SK-N-SH treated with all-trans-retinoic acid at 6 μM for 48 hours (cell line): ENCODE measurements at regions not wholly inside any gene's neighbourhood (a gene's known extent, or its start where the extent isn't known, plus 50 kb on each side); places are given as distances from the start of the nearest gene placed in this dataset.

Source experiments
- ATAC-seq: fragments of 200-7000 bp; cut with Tn5 transposase; 3 replicates; pipeline ENCODE4 v1.9.1; 2020; ENCODE audit warnings: mild to moderate bottlenecking, moderate library complexity
- ARNTL ChIP-seq: fragments of 450-650 bp; formaldehyde crosslinking; IDR thresholded peaks from 2 replicates; pipeline ENCODE4 v1.5.0; 2020; ENCODE audit warnings: low read depth, mild to moderate bottlenecking, moderate library complexity, borderline replicate concordance
- BACH2 ChIP-seq: fragments of 250-450 bp; sonication (Bioruptor Pico); IDR thresholded peaks from 2 replicates; pipeline ENCODE4 v1.9.0; 2021; ENCODE audit warnings: mild to moderate bottlenecking, borderline replicate concordance
- CREB5 ChIP-seq: fragments of 250-450 bp; sonication (Bioruptor Pico); IDR thresholded peaks from 2 replicates; pipeline ENCODE4 v1.5.1; 2020; ENCODE audit warnings: low read depth, mild to moderate bottlenecking, moderate library complexity
- CSRNP3 ChIP-seq: fragments of 250-450 bp; sonication (Bioruptor Pico); IDR thresholded peaks from 2 replicates; pipeline ENCODE4 v1.5.1; 2021; ENCODE audit warnings: mild to moderate bottlenecking, moderate library complexity
- ESRRG ChIP-seq: fragments of 250-450 bp; sonication (Bioruptor Pico); IDR thresholded peaks from 2 replicates; pipeline ENCODE4 v1.6.1; 2021; ENCODE audit warnings: mild to moderate bottlenecking
- PATZ1 ChIP-seq: fragments of 250-450 bp; sonication (Bioruptor Pico); IDR thresholded peaks from 2 replicates; pipeline ENCODE4 v1.8.0; 2020; ENCODE audit warnings: mild to moderate bottlenecking, moderate library complexity, borderline replicate concordance
- POU6F1 ChIP-seq: fragments of 250-450 bp; sonication (Bioruptor Pico); IDR thresholded peaks from 2 replicates; pipeline ENCODE4 v1.8.0; 2021; ENCODE audit warnings: low read depth, mild to moderate bottlenecking, moderate library complexity, borderline replicate concordance
- PPARA ChIP-seq: fragments of 250-450 bp; sonication (Bioruptor Pico); IDR thresholded peaks from 2 replicates; pipeline ENCODE4 v1.5.0; 2020; ENCODE audit warnings: mild to moderate bottlenecking, borderline replicate concordance
- RARB ChIP-seq: fragments of 250-450 bp; sonication (Bioruptor Pico); IDR thresholded peaks from 2 replicates; pipeline ENCODE4 v1.8.0; 2021; ENCODE audit warnings: mild to moderate bottlenecking, moderate library complexity
- SNAI2 ChIP-seq: fragments of 250-450 bp; sonication (Bioruptor Pico); IDR thresholded peaks from 2 replicates; pipeline ENCODE4 v1.5.0; 2020; ENCODE audit warnings: mild to moderate bottlenecking, moderate library complexity
- TCF4 ChIP-seq: fragments of 250-450 bp; sonication (Bioruptor Pico); IDR thresholded peaks from 2 replicates; pipeline ENCODE4 v1.8.0; 2021; ENCODE audit warnings: mild to moderate bottlenecking, moderate library complexity, borderline replicate concordance
- TOX ChIP-seq: fragments of 250-450 bp; sonication (Bioruptor Pico); IDR thresholded peaks from 2 replicates; pipeline ENCODE4 v1.8.0; 2021; ENCODE audit warnings: mild to moderate bottlenecking, moderate library complexity, borderline replicate concordance
- ZC3H10 ChIP-seq: fragments of 250-450 bp; sonication (Bioruptor Pico); IDR thresholded peaks from 2 replicates; pipeline ENCODE4 v1.5.1; 2021; ENCODE audit warnings: mild to moderate bottlenecking, moderate library complexity
- ZFP3 ChIP-seq: fragments of 250-450 bp; sonication (Bioruptor Pico); IDR thresholded peaks from 2 replicates; pipeline ENCODE4 v1.5.0; 2020; ENCODE audit warnings: mild to moderate bottlenecking, moderate library complexity
- ZFP30 ChIP-seq: fragments of 450-650 bp; formaldehyde crosslinking; IDR thresholded peaks from 2 replicates; pipeline ENCODE4 v1.5.0; 2022; ENCODE audit warnings: mild to moderate bottlenecking, moderate library complexity
- ZNF565 ChIP-seq: fragments of 450-650 bp; formaldehyde crosslinking; conservative IDR thresholded peaks from 2 replicates; pipeline ENCODE4 v1.5.0; 2020; ENCODE audit warnings: low read depth, mild to moderate bottlenecking, moderate library complexity
- ZNF70 ChIP-seq: fragments of 450-650 bp; formaldehyde crosslinking; IDR thresholded peaks from 2 replicates; pipeline ENCODE4 v1.5.0; 2020; ENCODE audit warnings: mild to moderate bottlenecking, moderate library complexity

GRCh38 chr9:89731262-89732182, 126.7 kb downstream of the GADD45G start:
- no peak for ATAC-seq
- no peak for TF ChIP-seq CSRNP3 (CRISPR knock-in tag)
- TF ChIP-seq PATZ1 (CRISPR knock-in tag), result no peak
- no peak for TF ChIP-seq TOX
- TF ChIP-seq ESRRG (CRISPR knock-in tag), result no peak
- no peak for TF ChIP-seq ARNTL (CRISPR knock-in tag)
- no peak for TF ChIP-seq POU6F1 (CRISPR knock-in tag)
- no peak for TF ChIP-seq BACH2 (CRISPR knock-in tag)
- TF ChIP-seq, all 23 proteins: peak for 0

- no peak for TF ChIP-seq ZFP30 (CRISPR knock-in tag)
- no peak for TF ChIP-seq PATZ1 (CRISPR knock-in tag)
- TF ChIP-seq SNAI2 (CRISPR knock-in tag), result no peak
- TF ChIP-seq ZNF565 (CRISPR knock-in tag), result no peak
- no peak for TF ChIP-seq TCF4
- no peak for TF ChIP-seq CSRNP3 (CRISPR knock-in tag)
- no peak for TF ChIP-seq PPARA
- no peak for ATAC-seq
Measured at GRCh38 chr9:89732295-89732938, 127.6 kb downstream of the GADD45G start.

- TF ChIP-seq ZNF565 (CRISPR knock-in tag), result no peak
- no peak for TF ChIP-seq ZNF70 (CRISPR knock-in tag)
- no peak for TF ChIP-seq ZC3H10 (CRISPR knock-in tag)
- no peak for TF ChIP-seq POU6F1 (CRISPR knock-in tag)
- TF ChIP-seq CREB5 (CRISPR knock-in tag), result no peak
- no peak for TF ChIP-seq TOX
- TF ChIP-seq ARNTL (CRISPR knock-in tag), result no peak
- TF ChIP-seq ZFP3, result no peak
- TF ChIP-seq RARB (CRISPR knock-in tag), result no peak
- no peak for TF ChIP-seq CSRNP3 (CRISPR knock-in tag)
- no peak for TF ChIP-seq PATZ1 (CRISPR knock-in tag)
- no peak for TF ChIP-seq PPARA
- TF ChIP-seq TCF4, result no peak
- ATAC-seq, result no peak
Measured at GRCh38 chr9:89732939-89733324, 128.1 kb downstream of the GADD45G start.
